RPMI8226 (cell line): ENCODE measurements at regions not wholly inside any gene's neighbourhood (a gene's known extent, or its start where the extent isn't known, plus 50 kb on each side); places are given as distances from the start of the nearest gene placed in this dataset.
"Not testable (repeated sequence)": the region's sequence is repeated elsewhere in the genome, so short reads cannot be mapped to it uniquely, and the experiment has no call there.

ENCODE experiments used
- DNase-seq: peaks from one replicate; pipeline ENCODE4 v3.0.0-alpha.2; 2015

DNA sequence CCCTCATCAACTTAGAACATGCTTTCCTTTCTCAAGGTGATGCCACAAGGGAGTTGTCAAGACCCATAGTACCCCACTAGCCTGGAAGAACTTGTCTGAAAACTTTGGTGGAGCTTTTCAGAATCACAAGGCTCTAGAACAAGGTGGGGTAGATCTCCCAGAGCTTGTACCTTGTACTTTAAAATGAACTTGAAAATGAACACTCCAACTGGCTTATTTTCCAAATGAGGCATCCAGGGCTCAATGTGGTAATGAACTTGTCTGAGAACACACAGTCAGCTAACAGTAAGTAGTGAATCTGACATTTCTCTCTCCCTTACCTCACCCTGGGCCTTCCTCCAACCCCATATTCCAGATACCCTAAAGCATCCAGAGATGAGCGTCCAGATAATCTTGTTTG, 81.8 kb upstream of the THBS1 start:
- no peak for DNase-seq

DNA sequence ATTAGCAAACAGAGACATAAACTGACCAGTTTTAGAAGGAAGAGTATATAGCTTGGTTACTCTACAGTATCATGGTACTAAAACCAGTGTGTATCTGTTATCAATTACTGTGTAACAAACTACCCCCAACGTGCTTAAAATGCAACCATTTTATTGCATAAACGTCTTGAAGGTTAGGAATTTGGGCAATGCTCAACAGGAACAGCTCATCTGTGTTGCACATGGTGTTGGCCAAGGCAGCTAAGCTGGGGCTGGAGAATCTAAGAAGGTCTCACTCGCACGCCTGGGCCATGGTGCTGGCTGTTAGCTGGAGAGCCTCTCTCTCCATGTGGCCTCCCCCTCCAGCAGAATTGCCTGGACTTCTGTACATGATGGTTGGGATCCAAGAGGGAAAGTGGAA, 81.2 kb upstream of the THBS1 start:
- no peak for DNase-seq

GRCh38 chr15:39501366-39502081, 79.4 kb upstream of the THBS1 start:
- no peak for DNase-seq

DNA sequence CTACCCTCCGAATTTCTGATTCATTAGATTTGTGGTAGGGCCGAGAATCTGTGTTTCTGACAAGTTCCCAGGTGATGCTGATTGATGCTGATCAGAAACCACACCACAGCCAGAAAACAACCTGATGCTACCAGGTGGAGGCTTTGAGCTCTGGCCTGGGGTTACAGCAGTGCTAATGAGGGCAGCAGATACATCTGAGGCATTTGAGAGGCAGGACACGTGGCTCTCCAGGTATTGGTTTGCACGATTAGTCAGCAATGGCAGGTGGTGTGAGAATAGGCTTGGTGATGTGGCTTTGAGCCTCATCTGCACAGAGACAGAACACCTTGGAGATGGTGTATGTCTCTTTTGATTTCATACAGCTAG, 78.8 kb upstream of the THBS1 start:
- DNase-seq, result no peak

DNA sequence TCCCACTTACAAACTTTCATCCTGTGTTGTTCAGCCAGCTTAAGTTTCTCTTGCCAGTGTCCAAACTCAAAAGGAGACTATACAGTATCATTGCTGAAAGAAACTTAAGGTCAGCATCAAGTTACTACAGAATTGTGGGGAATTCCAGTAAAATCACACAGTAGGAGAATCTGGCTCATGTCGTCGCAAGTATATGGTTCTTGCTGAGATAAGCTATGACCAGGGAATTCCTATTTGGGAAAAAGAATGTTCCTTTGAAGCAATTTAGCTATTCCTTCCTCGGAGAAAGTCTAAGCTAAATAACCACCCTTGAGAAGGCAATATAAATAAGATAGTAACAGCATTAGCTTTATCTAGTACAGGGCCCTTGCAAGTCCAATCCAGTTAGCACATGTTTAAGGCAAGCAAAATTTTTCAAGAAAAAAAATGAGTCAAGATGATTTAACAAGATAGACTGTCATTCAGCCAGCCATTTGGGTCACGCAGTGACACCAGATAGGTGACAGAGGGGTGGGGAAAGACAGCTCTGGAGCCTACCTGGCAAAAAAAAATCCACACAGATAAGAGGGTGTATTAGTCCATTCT, 78.2 kb upstream of the THBS1 start:
- DNase-seq, result no peak

GRCh38 chr15:39503526-39503925, 77.4 kb upstream of the THBS1 start:
- no peak for DNase-seq

- no peak for DNase-seq
Measured at GRCh38 chr15:39504808-39505207, 76.1 kb upstream of the THBS1 start.

- no peak for DNase-seq
Measured at GRCh38 chr15:39506146-39506545, 74.7 kb upstream of the THBS1 start.

- DNase-seq, result no peak
Measured at GRCh38 chr15:39508536-39508935, 72.3 kb upstream of the THBS1 start.

GRCh38 chr15:39510001-39510701, 70.7 kb upstream of the THBS1 start:
- no peak for DNase-seq

GRCh38 chr15:39511000-39511915, 69.6 kb upstream of the THBS1 start:
- no peak for DNase-seq

DNA sequence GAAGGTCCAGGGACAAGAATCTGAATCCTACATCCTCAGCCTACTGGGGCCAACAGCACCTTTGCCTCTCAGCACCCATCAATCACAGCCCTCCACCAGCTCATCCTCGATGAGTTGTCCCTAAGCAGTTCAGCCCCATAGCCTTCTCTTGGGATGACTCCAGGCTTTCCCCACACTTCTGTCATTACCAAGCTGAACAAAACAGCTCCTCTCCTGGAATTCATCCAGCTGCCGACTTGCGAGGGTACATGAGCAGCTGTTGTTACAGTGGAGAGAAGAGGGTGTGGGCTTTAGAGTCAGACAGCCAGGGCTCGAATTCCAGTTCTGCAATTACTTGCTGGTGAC, 69.0 kb upstream of the THBS1 start:
- no peak for DNase-seq

DNA sequence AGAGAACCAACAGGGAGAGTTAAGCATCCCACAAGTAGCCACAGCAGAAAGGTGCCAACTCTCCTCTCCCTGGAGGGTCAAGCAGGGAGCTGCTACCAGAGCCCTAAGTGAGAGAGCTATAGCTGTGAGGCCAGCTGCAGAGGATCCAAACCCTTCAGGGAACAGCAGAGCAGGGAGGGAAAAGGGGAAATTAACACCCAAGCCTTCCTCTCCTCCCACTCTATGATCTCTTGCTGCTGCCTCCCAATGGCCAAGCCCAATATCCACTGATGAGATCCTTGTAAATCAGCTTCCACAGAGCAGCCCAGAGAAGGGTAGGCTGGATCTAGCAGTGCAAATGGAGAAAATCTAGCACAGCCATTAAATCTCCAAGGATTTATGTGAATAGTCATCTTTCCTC, 68.2 kb upstream of the THBS1 start:
- DNase-seq, result no peak

- no peak for DNase-seq
Measured at GRCh38 chr15:39513936-39514335, 66.9 kb upstream of the THBS1 start.

- no peak for DNase-seq
Measured at GRCh38 chr15:39514933-39515332, 65.9 kb upstream of the THBS1 start.

- DNase-seq, result no peak
Measured at GRCh38 chr15:39515765-39516164, 65.1 kb upstream of the THBS1 start.

DNA sequence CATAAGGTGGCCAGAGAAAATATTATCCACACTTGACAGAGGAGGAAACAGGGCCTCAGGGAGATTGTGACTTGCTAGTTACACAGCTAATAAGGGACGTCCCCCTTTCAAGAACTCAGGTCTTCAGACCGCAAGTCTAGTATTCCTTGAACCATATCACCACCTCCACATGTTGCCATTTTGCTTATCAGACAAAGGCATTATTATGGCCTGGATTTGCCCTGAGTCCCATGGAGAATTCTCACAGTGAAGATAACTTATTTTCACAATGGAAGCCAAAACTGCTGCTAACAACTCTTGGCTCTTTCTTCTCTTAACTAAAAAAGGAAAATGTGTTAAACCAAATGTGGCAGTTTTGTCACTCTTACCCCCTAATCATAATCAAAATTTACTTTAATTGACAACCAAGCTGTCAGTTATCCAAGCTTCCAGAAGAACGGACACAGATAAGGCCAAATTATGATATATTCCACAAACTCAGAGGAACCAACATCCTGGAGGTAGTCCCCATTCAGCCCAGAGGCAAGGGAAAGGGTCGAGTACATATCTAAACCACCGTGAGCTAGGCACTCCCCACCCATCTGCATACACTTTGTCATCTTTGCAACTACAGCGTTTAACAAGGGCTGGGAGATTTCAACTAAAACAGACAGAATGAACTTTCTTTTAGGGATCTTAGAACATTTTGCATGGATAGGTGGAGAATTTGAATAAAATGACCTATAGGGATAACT, 63.6 kb upstream of the THBS1 start:
- DNase-seq, result no peak

- DNase-seq, result not testable (repeated sequence)
Measured at GRCh38 chr15:39523968-39524367, 56.9 kb upstream of the THBS1 start.

- no peak for DNase-seq
Measured at GRCh38 chr15:39529457-39529856, 51.4 kb upstream of the THBS1 start.

DNA sequence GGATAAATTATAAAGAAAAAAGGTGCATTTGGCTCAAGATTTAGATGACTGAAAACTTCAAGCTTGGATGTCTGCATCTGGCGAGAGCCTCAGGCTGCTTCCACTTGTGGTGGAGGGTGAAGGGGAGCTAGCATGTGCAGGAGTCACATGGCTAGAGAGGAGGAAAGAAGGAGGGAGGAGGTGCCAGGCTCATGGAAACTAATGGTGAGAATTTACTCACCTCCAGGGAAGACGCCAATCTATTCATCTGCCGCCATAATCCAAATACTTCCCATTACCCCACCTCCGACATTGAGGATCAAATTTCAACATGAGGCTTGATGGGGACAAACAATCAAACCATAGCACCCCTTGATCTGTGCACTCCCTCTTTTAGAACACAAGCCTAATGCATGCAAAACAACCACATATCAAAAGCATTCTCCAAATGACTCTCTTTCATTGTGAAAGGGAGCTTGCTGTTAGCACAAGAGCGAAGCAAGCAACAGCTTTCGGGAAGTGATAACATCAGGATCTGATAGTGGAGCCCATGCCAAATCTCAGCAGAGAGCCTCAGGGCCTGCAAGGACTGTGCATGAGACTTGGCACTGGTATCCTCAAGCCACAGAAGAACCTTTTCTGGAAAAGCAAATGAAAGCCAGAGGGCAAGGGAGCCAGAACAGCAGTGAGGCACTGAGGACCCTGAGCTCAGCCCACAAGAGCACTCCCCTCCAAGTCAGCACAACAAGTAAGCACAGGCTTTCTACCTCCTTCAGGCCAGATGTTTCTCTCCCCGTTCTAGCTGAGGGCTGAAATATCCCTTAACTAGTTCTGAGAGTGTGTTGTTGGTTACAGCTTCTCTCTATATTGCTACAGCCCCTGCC, 50.2 kb upstream of the THBS1 start:
- DNase-seq, result no peak
